ENCODE measurements at regions not wholly inside any gene's neighbourhood (a gene's known extent, or its start where the extent isn't known, plus 50 kb on each side); places are given as distances from the start of the nearest gene placed in this dataset.

DNA sequence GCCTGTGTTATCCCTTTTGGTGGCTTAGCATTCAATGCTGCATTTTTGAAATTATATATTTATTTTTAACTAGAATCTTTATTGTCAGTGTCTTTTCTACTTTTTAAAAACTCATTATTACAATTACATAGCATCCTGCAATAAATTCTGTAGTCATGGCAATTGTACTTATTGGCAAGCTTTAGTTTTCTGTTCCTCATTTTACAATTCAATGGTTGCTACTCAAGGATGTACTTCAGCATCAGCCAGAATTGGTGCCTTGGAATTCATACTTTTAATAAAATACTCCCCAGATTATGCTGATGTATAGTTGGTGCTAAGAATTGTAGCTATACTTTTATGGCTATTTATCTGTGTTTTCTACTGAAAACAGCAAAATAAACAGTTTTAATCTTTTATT is 1756.8 kb upstream of the SEL1L start:
- TF ChIP-seq ZNF768 (tag by site-specific recombination; IDR thresholded peaks at IDR 0.05): no peak
- TF ChIP-seq, protein P1, sequence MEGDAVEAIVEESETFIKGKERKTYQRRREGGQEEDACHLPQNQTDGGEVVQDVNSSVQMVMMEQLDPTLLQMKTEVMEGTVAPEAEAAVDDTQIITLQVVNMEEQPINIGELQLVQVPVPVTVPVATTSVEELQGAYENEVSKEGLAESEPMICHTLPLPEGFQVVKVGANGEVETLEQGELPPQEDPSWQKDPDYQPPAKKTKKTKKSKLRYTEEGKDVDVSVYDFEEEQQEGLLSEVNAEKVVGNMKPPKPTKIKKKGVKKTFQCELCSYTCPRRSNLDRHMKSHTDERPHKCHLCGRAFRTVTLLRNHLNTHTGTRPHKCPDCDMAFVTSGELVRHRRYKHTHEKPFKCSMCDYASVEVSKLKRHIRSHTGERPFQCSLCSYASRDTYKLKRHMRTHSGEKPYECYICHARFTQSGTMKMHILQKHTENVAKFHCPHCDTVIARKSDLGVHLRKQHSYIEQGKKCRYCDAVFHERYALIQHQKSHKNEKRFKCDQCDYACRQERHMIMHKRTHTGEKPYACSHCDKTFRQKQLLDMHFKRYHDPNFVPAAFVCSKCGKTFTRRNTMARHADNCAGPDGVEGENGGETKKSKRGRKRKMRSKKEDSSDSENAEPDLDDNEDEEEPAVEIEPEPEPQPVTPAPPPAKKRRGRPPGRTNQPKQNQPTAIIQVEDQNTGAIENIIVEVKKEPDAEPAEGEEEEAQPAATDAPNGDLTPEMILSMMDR (tag by site-specific recombination; IDR thresholded peaks at IDR 0.05): no peak
- TF ChIP-seq, protein P2, sequence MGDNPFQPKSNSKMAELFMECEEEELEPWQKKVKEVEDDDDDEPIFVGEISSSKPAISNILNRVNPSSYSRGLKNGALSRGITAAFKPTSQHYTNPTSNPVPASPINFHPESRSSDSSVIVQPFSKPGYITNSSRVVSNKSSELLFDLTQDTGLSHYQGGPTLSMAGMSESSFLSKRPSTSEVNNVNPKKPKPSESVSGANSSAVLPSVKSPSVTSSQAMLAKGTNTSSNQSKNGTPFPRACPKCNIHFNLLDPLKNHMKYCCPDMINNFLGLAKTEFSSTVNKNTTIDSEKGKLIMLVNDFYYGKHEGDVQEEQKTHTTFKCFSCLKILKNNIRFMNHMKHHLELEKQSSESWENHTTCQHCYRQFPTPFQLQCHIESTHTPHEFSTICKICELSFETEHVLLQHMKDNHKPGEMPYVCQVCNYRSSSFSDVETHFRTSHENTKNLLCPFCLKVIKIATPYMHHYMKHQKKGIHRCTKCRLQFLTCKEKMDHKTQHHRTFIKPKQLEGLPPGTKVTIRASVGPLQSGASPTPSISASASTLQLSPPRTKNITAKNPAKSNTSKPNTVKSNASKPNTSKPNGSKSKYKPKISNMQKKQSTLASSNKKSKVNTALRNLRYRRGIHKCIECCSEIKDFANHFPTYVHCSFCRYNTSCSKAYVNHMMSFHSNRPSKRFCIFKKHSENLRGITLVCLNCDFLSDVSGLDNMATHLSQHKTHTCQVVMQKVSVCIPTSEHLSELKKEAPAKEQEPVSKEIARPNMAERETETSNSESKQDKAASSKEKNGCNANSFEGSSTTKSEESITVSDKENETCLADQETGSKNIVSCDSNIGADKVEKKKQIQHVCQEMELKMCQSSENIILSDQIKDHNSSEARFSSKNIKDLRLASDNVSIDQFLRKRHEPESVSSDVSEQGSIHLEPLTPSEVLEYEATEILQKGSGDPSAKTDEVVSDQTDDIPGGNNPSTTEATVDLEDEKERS (tag by site-specific recombination; IDR thresholded peaks at IDR 0.05): no peak
- TF ChIP-seq ZNF658 (tag by site-specific recombination; IDR thresholded peaks at IDR 0.05): no peak
- TF ChIP-seq KLF16 (tag by site-specific recombination; IDR thresholded peaks at IDR 0.05): no peak
- TF ChIP-seq YY1 (tag by site-specific recombination; IDR thresholded peaks at IDR 0.05): no peak
- TF ChIP-seq ZNF529 (tag by site-specific recombination; IDR thresholded peaks at IDR 0.05; ENCODE audit: insufficient replicate concordance): no peak
- TF ChIP-seq OSR2 (tag by site-specific recombination; IDR thresholded peaks at IDR 0.05): no peak
- no peak for TF ChIP-seq ZNF747 (tag by site-specific recombination; IDR thresholded peaks at IDR 0.05)
- TF ChIP-seq, protein P3, sequence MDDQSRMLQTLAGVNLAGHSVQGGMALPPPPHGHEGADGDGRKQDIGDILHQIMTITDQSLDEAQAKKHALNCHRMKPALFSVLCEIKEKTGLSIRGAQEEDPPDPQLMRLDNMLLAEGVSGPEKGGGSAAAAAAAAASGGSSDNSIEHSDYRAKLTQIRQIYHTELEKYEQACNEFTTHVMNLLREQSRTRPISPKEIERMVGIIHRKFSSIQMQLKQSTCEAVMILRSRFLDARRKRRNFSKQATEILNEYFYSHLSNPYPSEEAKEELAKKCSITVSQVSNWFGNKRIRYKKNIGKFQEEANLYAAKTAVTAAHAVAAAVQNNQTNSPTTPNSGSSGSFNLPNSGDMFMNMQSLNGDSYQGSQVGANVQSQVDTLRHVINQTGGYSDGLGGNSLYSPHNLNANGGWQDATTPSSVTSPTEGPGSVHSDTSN (CRISPR knock-in tag; IDR thresholded peaks at IDR 0.05): no peak
